ENCODE measurements at regions not wholly inside any gene's neighbourhood (a gene's known extent, or its start where the extent isn't known, plus 50 kb on each side); places are given as distances from the start of the nearest gene placed in this dataset.

GRCh38 chr12:107258780-107259179 lies 165.4 kb upstream of the CRY1 start:
- H3K9ac ChIP-seq (ENCODE audit: insufficient read depth, low read length), result no peak overlapping the region
- no peaks in the 10 kb centered on the region for H3K4me1 ChIP-seq (ENCODE audit: control insufficient read depth, extremely low read depth, insufficient read depth, low read length)
- no peaks in the 10 kb centered on the region for H4K20me1 ChIP-seq (ENCODE audit: control insufficient read depth, extremely low read depth, insufficient read depth, low read length)
- no peak overlapping the region for H3K4me2 ChIP-seq (ENCODE audit: extremely low read depth, insufficient read depth, low read length)
- TF ChIP-seq CTCF (conservative IDR thresholded peaks at IDR 0.05 in 1 of 2, IDR thresholded peaks at IDR 0.05 in 1 of 2; ENCODE audit: low read depth in 1 of 2, low read length in 2 of 2) (no peak), EZH2 (IDR thresholded peaks at IDR 0.05; ENCODE audit: low read length, missing control alignments) (no peak)
- no peak for DNase-seq (ENCODE audit: low read depth in 2 of 2)
- H3K9me3 ChIP-seq (ENCODE audit: control insufficient read depth, insufficient read depth, low read depth, low read length), result no peaks in the 10 kb centered on the region
- no peak overlapping the region for H3K27ac ChIP-seq (ENCODE audit: insufficient read depth, low read length)
- H3K36me3 ChIP-seq (ENCODE audit: control insufficient read depth, insufficient read depth, low read length), result no peaks in the 10 kb centered on the region
- H2AFZ ChIP-seq (ENCODE audit: low read length), result no peak overlapping the region
- no peak overlapping the region for H3K4me3 ChIP-seq (replicated peaks in 1 of 4; ENCODE audit: control extremely low read depth in 1 of 4, insufficient read depth in 1 of 4, low read depth in 3 of 4, low read length in 4 of 4)
- H3K27me3 ChIP-seq (ENCODE audit: control insufficient read depth, insufficient read depth, low read length), result peaks cover 7% of the 10 kb centered on the region
- no peaks in the 10 kb centered on the region for H3K79me2 ChIP-seq (ENCODE audit: control insufficient read depth, insufficient read depth, low read length)

- no peak overlapping the region for H3K27ac ChIP-seq (ENCODE audit: insufficient read depth, low read length)
- no peaks in the 10 kb centered on the region for H3K9me3 ChIP-seq (ENCODE audit: control insufficient read depth, insufficient read depth, low read depth, low read length)
- no peak overlapping the region for H3K4me3 ChIP-seq (replicated peaks in 1 of 4; ENCODE audit: control extremely low read depth in 1 of 4, insufficient read depth in 1 of 4, low read depth in 3 of 4, low read length in 4 of 4)
- H3K4me1 ChIP-seq (ENCODE audit: control insufficient read depth, extremely low read depth, insufficient read depth, low read length), result no peaks in the 10 kb centered on the region
- no peaks in the 10 kb centered on the region for H4K20me1 ChIP-seq (ENCODE audit: control insufficient read depth, extremely low read depth, insufficient read depth, low read length)
- TF ChIP-seq EZH2 (IDR thresholded peaks at IDR 0.05; ENCODE audit: low read length, missing control alignments), result no peak
- TF ChIP-seq CTCF (conservative IDR thresholded peaks at IDR 0.05 in 1 of 2, IDR thresholded peaks at IDR 0.05 in 1 of 2; ENCODE audit: low read depth in 1 of 2, low read length in 2 of 2), result no peak
- H3K36me3 ChIP-seq (ENCODE audit: control insufficient read depth, insufficient read depth, low read length), result no peaks in the 10 kb centered on the region
- peaks cover 2% of the 10 kb centered on the region for H3K27me3 ChIP-seq (ENCODE audit: control insufficient read depth, insufficient read depth, low read length)
- no peak overlapping the region for H2AFZ ChIP-seq (ENCODE audit: low read length)
- no peak for DNase-seq (ENCODE audit: low read depth in 2 of 2)
- H3K79me2 ChIP-seq (ENCODE audit: control insufficient read depth, insufficient read depth, low read length), result no peaks in the 10 kb centered on the region
- no peak overlapping the region for H3K9ac ChIP-seq (ENCODE audit: insufficient read depth, low read length)
- H3K4me2 ChIP-seq (ENCODE audit: extremely low read depth, insufficient read depth, low read length), result no peak overlapping the region
Observed at GRCh38 chr12:107263980-107264379, 170.6 kb upstream of the CRY1 start.

- Histone ChIP-seq H3K36me3 (ENCODE audit: control insufficient read depth, insufficient read depth, low read length) (no peaks in the 10 kb centered on the region), H3K4me1 (ENCODE audit: control insufficient read depth, extremely low read depth, insufficient read depth, low read length) (no peaks in the 10 kb centered on the region), H3K9me3 (ENCODE audit: control insufficient read depth, insufficient read depth, low read depth, low read length) (no peaks in the 10 kb centered on the region), H3K4me2 (ENCODE audit: extremely low read depth, insufficient read depth, low read length) (no peak overlapping the region), H3K9ac (ENCODE audit: insufficient read depth, low read length) (no peak overlapping the region), H2AFZ (ENCODE audit: low read length) (no peak overlapping the region), H3K79me2 (ENCODE audit: control insufficient read depth, insufficient read depth, low read length) (no peaks in the 10 kb centered on the region), H3K27me3 (ENCODE audit: control insufficient read depth, insufficient read depth, low read length) (peaks cover 2% of the 10 kb centered on the region), H3K27ac (ENCODE audit: insufficient read depth, low read length) (no peak overlapping the region), H3K4me3 (replicated peaks in 1 of 4; ENCODE audit: control extremely low read depth in 1 of 4, insufficient read depth in 1 of 4, low read depth in 3 of 4, low read length in 4 of 4) (no peak overlapping the region), H4K20me1 (ENCODE audit: control insufficient read depth, extremely low read depth, insufficient read depth, low read length) (no peaks in the 10 kb centered on the region)
- TF ChIP-seq CTCF (conservative IDR thresholded peaks at IDR 0.05 in 1 of 2, IDR thresholded peaks at IDR 0.05 in 1 of 2; ENCODE audit: low read depth in 1 of 2, low read length in 2 of 2), result no peak
- no peak for TF ChIP-seq EZH2 (IDR thresholded peaks at IDR 0.05; ENCODE audit: low read length, missing control alignments)
- no peak for DNase-seq (ENCODE audit: low read depth in 2 of 2)
Observed at GRCh38 chr12:107264667-107265066, 171.3 kb upstream of the CRY1 start.

Data from fibroblast of lung (primary cell).